Caco-2 (cell line): ENCODE measurements at regions not wholly inside any gene's neighbourhood (a gene's known extent, or its start where the extent isn't known, plus 50 kb on each side); places are given as distances from the start of the nearest gene placed in this dataset.

Source experiments
- BruUV-seq: library from RNA; stranded (reverse); fragments of 400-500 nt; replicated peaks from 2 replicates; lab custom pipeline; 2021; lab: Mats Ljungman, UMichigan
- CTCF ChIA-PET: fragments of 300-600 bp; sonication (Branson Sonifier 250); formaldehyde crosslinking; loops from one replicate; lab custom pipeline; 2022; ENCODE audit warnings: antibody characterized with exemption; lab: Charles Lee
- POLR2A ChIA-PET: fragments of 300-600 bp; sonication (Branson Sonifier 250); formaldehyde crosslinking; loops from one replicate; lab custom pipeline; 2022; ENCODE audit warnings: antibody characterized with exemption; lab: Charles Lee
- DNase-seq, 2 experiments: peaks; one replicate each; pipeline versions ENCODE4 v3.0.0 to v3.0.0-alpha.2; 2020 to 2022
- H3K27me3 ChIP-seq: replicated peaks from 2 replicates; pipeline ENCODE4 v1.6.0; 2011; ENCODE audit warnings: low read length; ENCODE audit not compliant: control insufficient read depth, insufficient read depth
- H3K36me3 ChIP-seq: 2 replicates; pipeline ENCODE4 v1.5.1; 2011; ENCODE audit warnings: low read length; ENCODE audit not compliant: control insufficient read depth, insufficient read depth
- H3K4me1 ChIP-seq: fragments of 250-450 bp; sonication (Bioruptor Pico); 2 replicates; pipeline ENCODE4 v1.5.1; 2020; ENCODE audit warnings: mild to moderate bottlenecking
- H3K4me3 ChIP-seq: 2 replicates; pipeline ENCODE4 v1.5.1; 2011; ENCODE audit warnings: low read depth, mild to moderate bottlenecking, control low read depth, low read length
- H3K9me3 ChIP-seq: fragments of 250-450 bp; sonication (Bioruptor Pico); 2 replicates; pipeline ENCODE4 v1.5.1; 2020; ENCODE audit warnings: mild to moderate bottlenecking, moderate library complexity
- H3K27ac Mint-ChIP-seq: one replicate; pipeline ENCODE4 v1.8.0; 2022; ENCODE audit warnings: mixed read lengths; ENCODE audit not compliant: unreplicated experiment
- H3K27me3 Mint-ChIP-seq: one replicate; pipeline ENCODE4 v1.8.0; 2022; ENCODE audit warnings: mixed read lengths; ENCODE audit not compliant: insufficient read depth, unreplicated experiment
- H3K36me3 Mint-ChIP-seq: one replicate; pipeline ENCODE4 v1.8.0; 2022; ENCODE audit warnings: mild to moderate bottlenecking, mixed read lengths; ENCODE audit not compliant: insufficient read depth, unreplicated experiment
- H3K4me1 Mint-ChIP-seq: one replicate; pipeline ENCODE4 v1.8.0; 2022; ENCODE audit warnings: low read depth, mixed read lengths; ENCODE audit not compliant: unreplicated experiment
- H3K4me3 Mint-ChIP-seq: one replicate; pipeline ENCODE4 v1.8.0; 2022; ENCODE audit warnings: mild to moderate bottlenecking, moderate library complexity, mixed read lengths; ENCODE audit not compliant: unreplicated experiment
- H3K9me3 Mint-ChIP-seq: one replicate; pipeline ENCODE4 v1.8.0; 2022; ENCODE audit warnings: mixed read lengths; ENCODE audit not compliant: unreplicated experiment
- CTCF ChIP-seq, 2 experiments: fragments of 200-600 bp in 1 of 2; IDR thresholded peaks; 1 replicate in 1 of 2; 2 replicates in 1 of 2; pipeline versions ENCODE4 v1.5.1 to v1.8.0; 2011 to 2022; ENCODE audit warnings: antibody characterized with exemption in 1 of 2, control low read depth in 1 of 2, inconsistent platforms in 1 of 2, low read depth in 1 of 2, low read length in 1 of 2, mild to moderate bottlenecking in 1 of 2, moderate library complexity in 1 of 2; ENCODE audit not compliant: insufficient read depth in 1 of 2, severe bottlenecking in 1 of 2, unreplicated experiment in 1 of 2
- intact Hi-C: fragments of 100-400 bp; cut with micrococcal nuclease; formaldehyde crosslinking; loops from one replicate; pipeline ENCODE4 v1.10.0; 2022; ENCODE audit not compliant: unreplicated experiment

- ChIA-PET CTCF (no interaction called here), POLR2A (no interaction called here)
- H3K4me1 Mint-ChIP-seq = no peaks in the 10 kb centered on the region
- intact Hi-C loops = no loop called here
- no peak overlapping the region for H3K27ac Mint-ChIP-seq
- H3K36me3 Mint-ChIP-seq = no peaks in the 10 kb centered on the region
- no peaks in the 10 kb centered on the region for H3K27me3 Mint-ChIP-seq
- BruUV-seq = no TSS peak
- Histone ChIP-seq H3K4me3 (no peak overlapping the region), H3K36me3 (no peaks in the 10 kb centered on the region), H3K4me1 (no peaks in the 10 kb centered on the region), H3K27me3 (no peaks in the 10 kb centered on the region), H3K9me3 (peaks cover 3% of the 10 kb centered on the region)
- H3K9me3 Mint-ChIP-seq = peaks cover 21% of the 10 kb centered on the region
- TF ChIP-seq CTCF (IDR thresholded peaks at IDR 0.05; ENCODE audit: insufficient read depth in 1 of 2, low read depth in 1 of 2, low read length in 1 of 2, severe bottlenecking in 1 of 2, unreplicated experiment in 1 of 2) = no peak
- DNase-seq = no peak
- no peak overlapping the region for H3K4me3 Mint-ChIP-seq
Observed at GRCh38 chr4:17142232-17142711, 243.8 kb upstream of the LDB2 start.

GRCh38 chr4:17138847-17139246 is 240.4 kb upstream of the LDB2 start:
- Histone ChIP-seq H3K36me3 (no peaks in the 10 kb centered on the region), H3K9me3 (peaks cover 3% of the 10 kb centered on the region), H3K27me3 (no peaks in the 10 kb centered on the region), H3K4me1 (no peaks in the 10 kb centered on the region), H3K4me3 (no peak overlapping the region)
- intact Hi-C loops = no loop called here
- Mint-ChIP-seq H3K9me3 (peaks cover 21% of the 10 kb centered on the region), H3K27ac (no peak overlapping the region), H3K36me3 (no peaks in the 10 kb centered on the region), H3K27me3 (peaks cover 4% of the 10 kb centered on the region), H3K4me1 (no peaks in the 10 kb centered on the region), H3K4me3 (no peak overlapping the region)
- TF ChIP-seq CTCF (IDR thresholded peaks at IDR 0.05; ENCODE audit: insufficient read depth in 1 of 2, low read depth in 1 of 2, low read length in 1 of 2, severe bottlenecking in 1 of 2, unreplicated experiment in 1 of 2) = no peak
- ChIA-PET POLR2A (no interaction called here), CTCF (no interaction called here)
- no peak for DNase-seq
- BruUV-seq = no TSS peak

- DNase-seq = no peak
- Mint-ChIP-seq H3K27me3 (peaks cover 16% of the 10 kb centered on the region), H3K4me1 (peaks cover 6% of the 10 kb centered on the region), H3K36me3 (no peaks in the 10 kb centered on the region), H3K9me3 (peaks cover 12% of the 10 kb centered on the region), H3K27ac (no peak overlapping the region), H3K4me3 (no peak overlapping the region)
- BruUV-seq = no TSS peak
- H3K36me3 ChIP-seq = no peaks in the 10 kb centered on the region
- intact Hi-C loops = no loop called here
- H3K4me3 ChIP-seq = no peak overlapping the region
- no peak for TF ChIP-seq CTCF (IDR thresholded peaks at IDR 0.05; ENCODE audit: insufficient read depth in 1 of 2, low read depth in 1 of 2, low read length in 1 of 2, severe bottlenecking in 1 of 2, unreplicated experiment in 1 of 2)
- ChIA-PET CTCF (no interaction called here), POLR2A (no interaction called here)
- peaks cover 3% of the 10 kb centered on the region for H3K9me3 ChIP-seq
- H3K4me1 ChIP-seq = no peaks in the 10 kb centered on the region
- H3K27me3 ChIP-seq = no peaks in the 10 kb centered on the region
Observed at GRCh38 chr4:17134565-17134964, 236.1 kb upstream of the LDB2 start.
